ENCODE measurements at regions not wholly inside any gene's neighbourhood (a gene's known extent, or its start where the extent isn't known, plus 50 kb on each side); places are given as distances from the start of the nearest gene placed in this dataset.

- no peak for TF ChIP-seq CTCF (IDR thresholded peaks at IDR 0.05)
- no peak for TF ChIP-seq ZFX (IDR thresholded peaks at IDR 0.05; ENCODE audit: borderline replicate concordance)
Observed at GRCh38 chr12:67489007-67489406, 159.5 kb upstream of the DYRK2 start.

Measured in 22Rv1 (cell line).